HL-60 (cell line): ENCODE measurements at regions not wholly inside any gene's neighbourhood (a gene's known extent, or its start where the extent isn't known, plus 50 kb on each side); places are given as distances from the start of the nearest gene placed in this dataset.

ENCODE experiments used
- DNase-seq, 2 experiments: peaks; one replicate each; pipeline ENCODE4 v3.0.0-alpha.2; 2010 to 2020; ENCODE audit warnings: low read depth in 1 of 2, low spot score in 1 of 2
- H3K27ac ChIP-seq: fragments of 250-450 bp; sonication (Bioruptor Pico); replicated peaks from 2 replicates; pipeline ENCODE4 v1.5.1; 2020; ENCODE audit warnings: mild to moderate bottlenecking, moderate library complexity
- H3K27me3 ChIP-seq: fragments of 250-450 bp; sonication (Bioruptor Pico); 2 replicates; pipeline ENCODE4 v1.5.1; 2021; ENCODE audit warnings: mild to moderate bottlenecking, moderate library complexity; ENCODE audit not compliant: insufficient read depth, poor library complexity, severe bottlenecking
- H3K4me3 ChIP-seq: replicated peaks from 2 replicates; pipeline ENCODE4 v1.5.1; 2011; ENCODE audit warnings: mild to moderate bottlenecking, control low read depth, low read length; ENCODE audit not compliant: insufficient read depth
- CTCF ChIP-seq: IDR thresholded peaks from one replicate; pipeline ENCODE4 v1.5.1; 2011; ENCODE audit warnings: low read length, control low read depth, inconsistent platforms; ENCODE audit not compliant: insufficient read depth
- GABPA ChIP-seq: IDR thresholded peaks from 2 replicates; pipeline ENCODE4 v1.6.1; 2012; ENCODE audit warnings: low read depth
- POLR2AphosphoS5 ChIP-seq: IDR thresholded peaks from 2 replicates; pipeline ENCODE4 v1.6.1; 2012; ENCODE audit warnings: low read depth
- REST ChIP-seq: IDR thresholded peaks from 2 replicates; pipeline ENCODE4 v1.6.1; 2012; ENCODE audit warnings: low read depth; ENCODE audit not compliant: insufficient replicate concordance
- SPI1 ChIP-seq: IDR thresholded peaks from 2 replicates; pipeline ENCODE4 v1.6.1; 2012; ENCODE audit warnings: low read depth, mild to moderate bottlenecking, borderline replicate concordance

- Histone ChIP-seq H3K27ac (no peak overlapping the region), H3K4me3 (no peak overlapping the region), H3K27me3 (peaks cover 2% of the 10 kb centered on the region)
- no peak for DNase-seq
- TF ChIP-seq POLR2AphosphoS5 (no peak), GABPA (no peak), REST (no peak), CTCF (no peak)
Observed at GRCh38 chr2:118255301-118255700, 167.0 kb downstream of the INSIG2 start.

DNA sequence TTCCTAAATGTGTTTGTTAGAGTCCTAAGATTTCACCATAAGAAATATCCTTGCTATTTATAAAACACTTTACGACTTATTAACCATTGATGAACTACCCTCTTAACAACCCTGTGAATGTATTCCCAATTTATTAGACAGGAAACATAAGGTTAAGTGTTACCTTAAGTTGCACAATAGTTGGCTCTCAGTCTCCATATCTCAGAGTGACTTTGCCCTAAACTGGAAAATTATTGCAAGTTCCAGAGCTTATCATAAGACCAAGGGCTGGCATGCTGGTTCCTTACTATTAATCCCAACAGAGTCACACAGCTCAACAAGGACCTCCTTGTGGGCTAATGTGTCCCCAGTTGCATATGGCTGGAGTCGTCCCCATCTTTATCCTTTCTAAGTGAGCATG is 165.8 kb downstream of the INSIG2 start:
- TF ChIP-seq CTCF (no peak), REST (no peak), GABPA (no peak), SPI1 (no peak), POLR2AphosphoS5 (no peak)
- H3K27ac ChIP-seq: no peak overlapping the region
- H3K4me3 ChIP-seq: no peak overlapping the region
- peaks cover 2% of the 10 kb centered on the region for H3K27me3 ChIP-seq
- DNase-seq: no peak

DNA sequence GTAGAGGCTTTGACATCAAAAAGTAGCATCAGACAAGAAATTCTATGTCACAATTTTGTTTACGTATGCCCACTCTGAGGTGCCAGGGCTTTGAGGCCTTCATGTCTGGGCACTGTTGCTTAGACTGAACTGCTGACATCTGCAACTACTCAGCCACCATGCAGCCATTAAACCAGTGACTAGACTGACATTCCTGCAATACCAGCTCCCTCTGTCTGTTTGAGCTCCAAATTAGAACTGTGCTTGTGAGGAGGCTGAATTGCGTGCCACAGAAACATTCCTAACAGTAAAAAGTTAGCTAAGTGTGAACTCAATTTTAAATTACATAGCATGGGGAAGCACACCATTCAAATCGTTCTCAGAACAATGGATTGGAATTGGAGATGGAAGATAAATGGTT is 163.2 kb downstream of the INSIG2 start:
- TF ChIP-seq GABPA (no peak), CTCF (no peak), POLR2AphosphoS5 (no peak), SPI1 (no peak)
- DNase-seq: no peak

GRCh38 chr2:118250463-118250862 is 162.2 kb downstream of the INSIG2 start:
- H3K27ac ChIP-seq: no peak overlapping the region

More for the DNA sequence above, 163.2 kb downstream of the INSIG2 start:
- H3K4me3 ChIP-seq: no peak overlapping the region
- H3K27ac ChIP-seq: no peak overlapping the region
- no peaks in the 10 kb centered on the region for H3K27me3 ChIP-seq

More at GRCh38 chr2:118250463-118250862, 162.2 kb downstream of the INSIG2 start:
- no peak for DNase-seq
- no peaks in the 10 kb centered on the region for H3K27me3 ChIP-seq
- TF ChIP-seq CTCF (no peak), GABPA (no peak), SPI1 (no peak), REST (no peak), POLR2AphosphoS5 (no peak)
- no peak overlapping the region for H3K4me3 ChIP-seq
